Transverse colon (tissue), 4 donors: ENCODE measurements at regions not wholly inside any gene's neighbourhood (a gene's known extent, or its start where the extent isn't known, plus 50 kb on each side); places are given as distances from the start of the nearest gene placed in this dataset.
A peak's percentile ranks its signal among the peaks of the same experiment; 100 is the strongest.

ENCODE experiments used
- DNase-seq: peaks from one replicate; pipeline ENCODE4 v3.0.0-alpha.2; 2019
- H3K27ac ChIP-seq, 4 donors: fragments of 200-600 bp; sonication (generic); 2 replicates each; pipeline ENCODE4 v1.5.1; 2016 to 2018; ENCODE audit warnings: inconsistent platforms in 4 of 4
- H3K27me3 ChIP-seq: fragments of 200-600 bp; sonication (generic); 2 replicates; pipeline ENCODE4 v1.5.1; 2017; ENCODE audit warnings: inconsistent platforms
- H3K36me3 ChIP-seq, 4 donors: fragments of 200-600 bp; sonication (generic); 2 replicates each; pipeline ENCODE4 v1.5.1; 2017 to 2019; ENCODE audit warnings: inconsistent platforms in 4 of 4
- H3K4me1 ChIP-seq, 4 donors: fragments of 200-600 bp; sonication (generic); 2 replicates each; pipeline ENCODE4 v1.5.1; 2017 to 2020; ENCODE audit warnings: inconsistent platforms in 4 of 4
- H3K4me3 ChIP-seq, 4 donors: fragments of 200-600 bp; sonication (generic); 1 replicate in 1 of 4; 2 replicates in 3 of 4; pipeline versions ENCODE4 v1.5.1 to v1.6.1; 2017 to 2019; ENCODE audit warnings: inconsistent platforms in 4 of 4
- H3K9me3 ChIP-seq, 2 donors: fragments of 200-600 bp; sonication (generic); 2 replicates each; pipeline ENCODE4 v1.5.1; 2017 to 2019; ENCODE audit warnings: inconsistent platforms in 2 of 2
- CTCF ChIP-seq, 5 experiments: fragments of 200-600 bp in 3 of 5; fragments of 450-650 bp in 2 of 5; sonication (generic) in 3 of 5; IDR thresholded peaks; 1 replicate in 2 of 5; 2 replicates in 3 of 5; pipeline ENCODE4 v1.5.1; 2016 to 2017; ENCODE audit warnings: antibody characterized with exemption in 5 of 5, inconsistent platforms in 3 of 5, mild to moderate bottlenecking in 2 of 5, moderate library complexity in 1 of 5
- EP300 ChIP-seq: sonication (generic); formaldehyde crosslinking; IDR thresholded peaks from one replicate; pipeline ENCODE4 v1.6.1; 2017; ENCODE audit warnings: antibody characterized with exemption, low read depth
- POLR2A ChIP-seq: fragments of 450-650 bp; IDR thresholded peaks from one replicate; pipeline ENCODE4 v1.6.1; 2016; ENCODE audit warnings: antibody characterized with exemption, mild to moderate bottlenecking, moderate library complexity
- POLR2AphosphoS5 ChIP-seq, 3 donors: sonication (generic); formaldehyde crosslinking; IDR thresholded peaks; one replicate each; pipeline ENCODE4 v1.6.1; 2016; ENCODE audit warnings: antibody characterized with exemption in 3 of 3
- WGBS, 2 donors: methylation state at CpG; one replicate each; pipeline ENCODE4 v1.1.5; 2018; ENCODE audit warnings: low coverage in 1 of 2; 5-methylcytosine and 5-hydroxymethylcytosine counted together
- in situ Hi-C, 4 donors: fragments of 200-750 bp; cut with MboI; loops; one replicate each; pipeline versions ENCODE4 v1.15.0 to v1.15.1; 2017; ENCODE audit warnings: low sequenced_read_pairs in 3 of 4, low pct_ligation_motif_present in 1 of 4, low pct_unique_long_range_greater_than_20kb in 1 of 4
- intact Hi-C: fragments of 100-400 bp; cut with DNase I; formaldehyde crosslinking; loops from one replicate; pipeline ENCODE4 v1.15.1; 2023; ENCODE audit warnings: low total_unique reads

- H3K4me3 ChIP-seq = no peak overlapping the region
- no peaks in the 10 kb centered on the region for H3K36me3 ChIP-seq
- WGBS, 2 donors = 48% methylated on average over 2 of the region's 2 CpGs; no CpG with 5 or more reads in 1 of the 2 donors
- peaks cover 2 to 6% of the 10 kb centered on the region in 2 donors for H3K9me3 ChIP-seq
- no peak for DNase-seq
- no peak overlapping the region for H3K27ac ChIP-seq
- in situ Hi-C loops (no loop called here), intact Hi-C loops (no loop called here)
- TF ChIP-seq CTCF (IDR thresholded peaks at IDR 0.05) (no peak), POLR2A (no peak), POLR2AphosphoS5 (IDR thresholded peaks at IDR 0.05) (no peak), EP300 (no peak)
- no peaks in the 10 kb centered on the region for H3K4me1 ChIP-seq
- H3K27me3 ChIP-seq = no peaks in the 10 kb centered on the region
These were observed 513.9 kb upstream of the MEX3C start for GRCh38 chr18:51711298-51711889.

- H3K36me3 ChIP-seq = no peaks in the 10 kb centered on the region
- in situ Hi-C loops (no loop called here), intact Hi-C loops (no loop called here)
- no peak overlapping the region for H3K27ac ChIP-seq
- H3K9me3 ChIP-seq = no peaks in the 10 kb centered on the region
- no peak for TF ChIP-seq CTCF (IDR thresholded peaks at IDR 0.05)
- no peak for TF ChIP-seq EP300
- no peak for TF ChIP-seq POLR2A
- TF ChIP-seq POLR2AphosphoS5 (IDR thresholded peaks at IDR 0.05) = no peak
- no peak overlapping the region for H3K4me3 ChIP-seq
- H3K27me3 ChIP-seq = no peaks in the 10 kb centered on the region
- no peak for DNase-seq
- 59 to 63% methylated on average over 2 of the region's 2 CpGs for WGBS, 2 donors
- no peaks in the 10 kb centered on the region for H3K4me1 ChIP-seq
These were observed 515.3 kb upstream of the MEX3C start for GRCh38 chr18:51712821-51713220.

- in situ Hi-C loops = no loop called here
- no peak for TF ChIP-seq POLR2AphosphoS5 (IDR thresholded peaks at IDR 0.05)
- no peak for TF ChIP-seq CTCF (IDR thresholded peaks at IDR 0.05)
- no peak for TF ChIP-seq POLR2A
- H3K36me3 ChIP-seq = no peaks in the 10 kb centered on the region
- H3K4me1 ChIP-seq = no peaks in the 10 kb centered on the region
- H3K27me3 ChIP-seq = no peaks in the 10 kb centered on the region
- intact Hi-C loops = no loop called here
- no peaks in the 10 kb centered on the region for H3K9me3 ChIP-seq
- DNase-seq = no peak
- WGBS, 2 donors = 72 to 92% methylated on average over 1 of the region's 1 CpG
- no peak overlapping the region for H3K27ac ChIP-seq
- H3K4me3 ChIP-seq = no peak overlapping the region
These were observed 518.8 kb upstream of the MEX3C start for GRCh38 chr18:51716277-51716676.

GRCh38 chr18:51721388-51721787 lies 523.9 kb upstream of the MEX3C start:
- WGBS, 2 donors = 74% methylated on average over 1 of the region's 1 CpG; no CpG with 5 or more reads in 1 of the 2 donors
- no peak for DNase-seq
- Histone ChIP-seq H3K36me3 (no peaks in the 10 kb centered on the region), H3K4me3 (no peak overlapping the region), H3K4me1 (no peaks in the 10 kb centered on the region), H3K9me3 (no peaks in the 10 kb centered on the region), H3K27ac (no peak overlapping the region), H3K27me3 (no peaks in the 10 kb centered on the region)
- intact Hi-C loops (no loop called here), in situ Hi-C loops (no loop called here)
- peak in 1 of 5 experiments; percentile 22 for TF ChIP-seq CTCF (IDR thresholded peaks at IDR 0.05)
- no peak for TF ChIP-seq POLR2A
